ENCODE measurements at regions not wholly inside any gene's neighbourhood (a gene's known extent, or its start where the extent isn't known, plus 50 kb on each side); places are given as distances from the start of the nearest gene placed in this dataset.

DNA sequence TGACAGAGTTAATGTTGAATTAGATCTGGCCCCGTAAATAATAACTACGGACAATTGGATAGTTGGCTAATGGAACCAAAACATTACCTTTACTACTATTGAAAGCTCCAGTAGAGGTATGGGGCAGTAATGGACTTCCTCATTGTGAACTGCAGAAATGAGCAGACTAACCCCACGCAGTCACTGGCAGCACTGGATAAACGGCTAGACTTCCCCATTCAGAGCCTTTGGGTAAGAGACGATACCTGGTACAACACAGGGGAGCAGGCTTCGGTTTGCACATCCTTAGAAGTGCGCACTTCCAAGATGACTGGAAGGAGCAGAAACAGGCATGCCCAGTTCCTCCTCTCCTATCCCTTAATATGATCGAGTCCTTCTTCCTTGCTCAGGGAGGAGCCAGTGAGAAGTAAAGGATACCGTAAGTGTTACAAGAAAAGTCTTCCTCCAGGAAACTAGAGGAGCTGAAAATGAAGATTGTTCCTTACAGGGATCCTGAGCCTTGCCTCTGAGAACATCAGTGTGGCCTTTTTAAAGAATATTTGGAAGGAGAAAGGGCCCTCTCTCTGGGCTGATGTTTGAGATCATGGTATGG, 100.5 kb upstream of the NECTIN3 start:
- TF ChIP-seq, protein P1, sequence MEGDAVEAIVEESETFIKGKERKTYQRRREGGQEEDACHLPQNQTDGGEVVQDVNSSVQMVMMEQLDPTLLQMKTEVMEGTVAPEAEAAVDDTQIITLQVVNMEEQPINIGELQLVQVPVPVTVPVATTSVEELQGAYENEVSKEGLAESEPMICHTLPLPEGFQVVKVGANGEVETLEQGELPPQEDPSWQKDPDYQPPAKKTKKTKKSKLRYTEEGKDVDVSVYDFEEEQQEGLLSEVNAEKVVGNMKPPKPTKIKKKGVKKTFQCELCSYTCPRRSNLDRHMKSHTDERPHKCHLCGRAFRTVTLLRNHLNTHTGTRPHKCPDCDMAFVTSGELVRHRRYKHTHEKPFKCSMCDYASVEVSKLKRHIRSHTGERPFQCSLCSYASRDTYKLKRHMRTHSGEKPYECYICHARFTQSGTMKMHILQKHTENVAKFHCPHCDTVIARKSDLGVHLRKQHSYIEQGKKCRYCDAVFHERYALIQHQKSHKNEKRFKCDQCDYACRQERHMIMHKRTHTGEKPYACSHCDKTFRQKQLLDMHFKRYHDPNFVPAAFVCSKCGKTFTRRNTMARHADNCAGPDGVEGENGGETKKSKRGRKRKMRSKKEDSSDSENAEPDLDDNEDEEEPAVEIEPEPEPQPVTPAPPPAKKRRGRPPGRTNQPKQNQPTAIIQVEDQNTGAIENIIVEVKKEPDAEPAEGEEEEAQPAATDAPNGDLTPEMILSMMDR (IDR thresholded peaks at IDR 0.05; ENCODE audit: low read depth, low read length, missing input control) = no peak
- TF ChIP-seq RAD21 (IDR thresholded peaks at IDR 0.05) = no peak
- TF ChIP-seq, protein P2, sequence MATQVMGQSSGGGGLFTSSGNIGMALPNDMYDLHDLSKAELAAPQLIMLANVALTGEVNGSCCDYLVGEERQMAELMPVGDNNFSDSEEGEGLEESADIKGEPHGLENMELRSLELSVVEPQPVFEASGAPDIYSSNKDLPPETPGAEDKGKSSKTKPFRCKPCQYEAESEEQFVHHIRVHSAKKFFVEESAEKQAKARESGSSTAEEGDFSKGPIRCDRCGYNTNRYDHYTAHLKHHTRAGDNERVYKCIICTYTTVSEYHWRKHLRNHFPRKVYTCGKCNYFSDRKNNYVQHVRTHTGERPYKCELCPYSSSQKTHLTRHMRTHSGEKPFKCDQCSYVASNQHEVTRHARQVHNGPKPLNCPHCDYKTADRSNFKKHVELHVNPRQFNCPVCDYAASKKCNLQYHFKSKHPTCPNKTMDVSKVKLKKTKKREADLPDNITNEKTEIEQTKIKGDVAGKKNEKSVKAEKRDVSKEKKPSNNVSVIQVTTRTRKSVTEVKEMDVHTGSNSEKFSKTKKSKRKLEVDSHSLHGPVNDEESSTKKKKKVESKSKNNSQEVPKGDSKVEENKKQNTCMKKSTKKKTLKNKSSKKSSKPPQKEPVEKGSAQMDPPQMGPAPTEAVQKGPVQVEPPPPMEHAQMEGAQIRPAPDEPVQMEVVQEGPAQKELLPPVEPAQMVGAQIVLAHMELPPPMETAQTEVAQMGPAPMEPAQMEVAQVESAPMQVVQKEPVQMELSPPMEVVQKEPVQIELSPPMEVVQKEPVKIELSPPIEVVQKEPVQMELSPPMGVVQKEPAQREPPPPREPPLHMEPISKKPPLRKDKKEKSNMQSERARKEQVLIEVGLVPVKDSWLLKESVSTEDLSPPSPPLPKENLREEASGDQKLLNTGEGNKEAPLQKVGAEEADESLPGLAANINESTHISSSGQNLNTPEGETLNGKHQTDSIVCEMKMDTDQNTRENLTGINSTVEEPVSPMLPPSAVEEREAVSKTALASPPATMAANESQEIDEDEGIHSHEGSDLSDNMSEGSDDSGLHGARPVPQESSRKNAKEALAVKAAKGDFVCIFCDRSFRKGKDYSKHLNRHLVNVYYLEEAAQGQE (IDR thresholded peaks at IDR 0.05) = no peak
